A673 (cell line): ENCODE measurements at regions not wholly inside any gene's neighbourhood (a gene's known extent, or its start where the extent isn't known, plus 50 kb on each side); places are given as distances from the start of the nearest gene placed in this dataset.

Experiments
- BruUV-seq: library from RNA; stranded (reverse); fragments of 400-500 nt; replicated peaks from 2 replicates; lab custom pipeline; 2021; lab: Mats Ljungman, UMichigan
- CTCF ChIA-PET: fragments of 300-600 bp; sonication (Branson Sonifier 250); formaldehyde crosslinking; loops from one replicate; lab custom pipeline; 2022; ENCODE audit warnings: antibody characterized with exemption; lab: Charles Lee
- POLR2A ChIA-PET: fragments of 300-600 bp; sonication (Branson Sonifier 250); formaldehyde crosslinking; loops from one replicate; lab custom pipeline; 2022; ENCODE audit warnings: antibody characterized with exemption; ENCODE audit not compliant: low non-redundant PET; lab: Charles Lee
- DNase-seq: peaks from one replicate; pipeline ENCODE4 v3.0.0-alpha.2; 2015; ENCODE audit warnings: low spot score
- H3K27ac ChIP-seq: fragments of 200-600 bp; sonication (generic); 2 replicates; pipeline ENCODE4 v1.5.1; 2016; ENCODE audit warnings: mixed run types, low read depth, mild to moderate bottlenecking, mixed read lengths, antibody characterized with exemption, low read length; ENCODE audit not compliant: poor library complexity, severe bottlenecking
- H3K27me3 ChIP-seq: fragments of 200-600 bp; sonication (generic); replicated peaks from 2 replicates; pipeline ENCODE4 v1.6.1; 2017; ENCODE audit warnings: mixed run types, low read depth, mild to moderate bottlenecking, mixed read lengths, antibody characterized with exemption, low read length; ENCODE audit not compliant: insufficient read depth, poor library complexity
- H3K36me3 ChIP-seq: fragments of 200-600 bp; sonication (generic); 2 replicates; pipeline ENCODE4 v1.6.1; 2016; ENCODE audit warnings: mixed run types, mild to moderate bottlenecking, mixed read lengths, antibody characterized with exemption, low read length; ENCODE audit not compliant: insufficient read depth, poor library complexity, severe bottlenecking
- H3K4me1 ChIP-seq: fragments of 200-600 bp; sonication (generic); 2 replicates; pipeline ENCODE4 v1.6.1; 2017; ENCODE audit warnings: mixed run types, mild to moderate bottlenecking, mixed read lengths, antibody characterized with exemption, low read length; ENCODE audit not compliant: insufficient read depth, poor library complexity, severe bottlenecking
- H3K4me3 ChIP-seq: fragments of 200-600 bp; sonication (generic); 2 replicates; pipeline ENCODE4 v1.5.1; 2016; ENCODE audit warnings: low read depth, mixed run types, mild to moderate bottlenecking, mixed read lengths, low read length; ENCODE audit not compliant: poor library complexity, severe bottlenecking
- H3K9me3 ChIP-seq: fragments of 200-600 bp; sonication (generic); 2 replicates; pipeline ENCODE4 v1.6.1; 2016; ENCODE audit warnings: mixed run types, low read depth, mild to moderate bottlenecking, mixed read lengths, antibody characterized with exemption, low read length; ENCODE audit not compliant: poor library complexity, severe bottlenecking
- CTCF ChIP-seq: fragments of 300-800, 200-600 bp; sonication (generic); conservative IDR thresholded peaks from 2 replicates; pipeline ENCODE4 v1.5.1; 2017; ENCODE audit warnings: low read depth, mild to moderate bottlenecking, antibody characterized with exemption, low read length, moderate library complexity, mixed read lengths
- EZH2 ChIP-seq: fragments of 200-600 bp; sonication (generic); IDR thresholded peaks from 2 replicates; pipeline ENCODE4 v1.6.1; 2017; ENCODE audit warnings: borderline replicate concordance, low read depth, mild to moderate bottlenecking, mixed read lengths, antibody characterized with exemption, low read length; ENCODE audit not compliant: poor library complexity, severe bottlenecking
- intact Hi-C: fragments of 100-400 bp; cut with micrococcal nuclease; formaldehyde crosslinking; loops from one replicate; pipeline ENCODE4 v1.10.0; 2022; ENCODE audit not compliant: unreplicated experiment

- ChIA-PET CTCF (no interaction called here), POLR2A (no interaction called here)
- no peak overlapping the region for H3K27ac ChIP-seq
- H3K4me1 ChIP-seq: peaks cover 6% of the 10 kb centered on the region
- no TSS peak for BruUV-seq
- H3K27me3 ChIP-seq: no peaks in the 10 kb centered on the region
- DNase-seq: no peak
- no peak overlapping the region for H3K4me3 ChIP-seq
- no peaks in the 10 kb centered on the region for H3K9me3 ChIP-seq
- H3K36me3 ChIP-seq: no peaks in the 10 kb centered on the region
- intact Hi-C loops: no loop called here
- TF ChIP-seq CTCF (no peak), EZH2 (no peak)
Observed at GRCh38 chr20:51978070-51978501, 175.8 kb upstream of the SALL4 start.

- no TSS peak for BruUV-seq
- Histone ChIP-seq H3K36me3 (no peaks in the 10 kb centered on the region), H3K4me3 (no peak overlapping the region), H3K27ac (no peak overlapping the region), H3K9me3 (no peaks in the 10 kb centered on the region), H3K4me1 (no peaks in the 10 kb centered on the region), H3K27me3 (no peaks in the 10 kb centered on the region)
- POLR2A ChIA-PET: no interaction called here
- DNase-seq: no peak
- TF ChIP-seq CTCF (no peak), EZH2 (no peak)
- CTCF ChIA-PET: no interaction called here
- intact Hi-C loops: no loop called here
Observed at GRCh38 chr20:51972056-51972455, 169.7 kb upstream of the SALL4 start.

GRCh38 chr20:51970858-51971257 is 168.5 kb upstream of the SALL4 start:
- ChIA-PET CTCF (no interaction called here), POLR2A (no interaction called here)
- Histone ChIP-seq H3K27me3 (no peaks in the 10 kb centered on the region), H3K4me1 (no peaks in the 10 kb centered on the region), H3K36me3 (no peaks in the 10 kb centered on the region), H3K9me3 (no peaks in the 10 kb centered on the region), H3K4me3 (no peak overlapping the region), H3K27ac (no peak overlapping the region)
- TF ChIP-seq CTCF: no peak
- TF ChIP-seq EZH2: no peak
- no peak for DNase-seq
- intact Hi-C loops: no loop called here
- BruUV-seq: no TSS peak
